GM12891 (cell line): ENCODE measurements at regions not wholly inside any gene's neighbourhood (a gene's known extent, or its start where the extent isn't known, plus 50 kb on each side); places are given as distances from the start of the nearest gene placed in this dataset.

ENCODE experiments used
- POLR2A ChIP-seq: IDR thresholded peaks from 2 replicates; pipeline ENCODE4 v1.6.1; 2011; ENCODE audit warnings: low read depth, low read length, control low read depth
- TAF1 ChIP-seq: IDR thresholded peaks from 2 replicates; pipeline ENCODE4 v1.6.1; 2011; ENCODE audit warnings: low read depth, low read length, control low read depth

DNA sequence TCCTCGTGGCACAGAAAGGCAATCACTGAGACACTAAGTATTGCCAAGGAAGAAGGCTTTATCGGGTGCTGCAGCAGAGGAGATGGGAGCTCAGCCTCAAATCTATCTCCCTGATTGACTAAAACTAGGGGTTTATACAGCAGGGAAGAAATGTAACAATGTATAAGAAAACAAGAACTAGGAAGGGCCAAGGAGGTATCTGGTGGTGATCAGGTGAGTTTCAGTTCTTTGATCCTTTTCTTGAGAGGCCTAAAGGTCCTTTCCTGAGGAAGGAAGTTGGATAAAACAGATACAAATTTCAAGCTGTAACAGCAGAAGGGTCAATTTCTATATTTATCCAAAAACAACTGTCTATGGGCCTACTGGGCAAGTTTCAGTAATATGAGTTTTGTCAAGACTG is 212.4 kb downstream of the COPRS start:
- no peak for TF ChIP-seq POLR2A
- no peak for TF ChIP-seq TAF1
